Trophoblast cell (in vitro differentiated cells and primary cell): ENCODE measurements at regions not wholly inside any gene's neighbourhood (a gene's known extent, or its start where the extent isn't known, plus 50 kb on each side); places are given as distances from the start of the nearest gene placed in this dataset.
"Not testable (repeated sequence)": the region's sequence is repeated elsewhere in the genome, so short reads cannot be mapped to it uniquely, and the experiment has no call there.

Experiments
- DNase-seq, 2 donors: peaks; one replicate each; pipeline ENCODE4 v3.0.0-alpha.2; 2016
- H2AFZ ChIP-seq: 2 replicates; pipeline ENCODE4 v1.6.1; 2013; ENCODE audit warnings: low read length, moderate library complexity, mild to moderate bottlenecking; ENCODE audit not compliant: insufficient read depth, poor library complexity
- H2AK5ac ChIP-seq: 2 replicates; pipeline ENCODE4 v1.6.1; 2013; ENCODE audit warnings: mild to moderate bottlenecking, low read length
- H2BK120ac ChIP-seq: 2 replicates; pipeline ENCODE4 v1.6.1; 2013; ENCODE audit warnings: low read length, mild to moderate bottlenecking, moderate library complexity; ENCODE audit not compliant: insufficient read depth, poor library complexity
- H2BK12ac ChIP-seq: 2 replicates; pipeline ENCODE4 v1.6.1; 2013; ENCODE audit warnings: mild to moderate bottlenecking, low read length, moderate library complexity
- H2BK5ac ChIP-seq: 2 replicates; pipeline ENCODE4 v1.6.1; 2013; ENCODE audit warnings: low read length, low read depth, moderate library complexity, mild to moderate bottlenecking; ENCODE audit not compliant: poor library complexity
- H3K14ac ChIP-seq: 2 replicates; pipeline ENCODE4 v1.6.1; 2013; ENCODE audit warnings: mild to moderate bottlenecking, low read length
- H3K18ac ChIP-seq: 2 replicates; pipeline ENCODE4 v1.6.1; 2013; ENCODE audit warnings: mild to moderate bottlenecking, low read length
- H3K23ac ChIP-seq: 2 replicates; pipeline ENCODE4 v1.6.1; 2013; ENCODE audit warnings: low read length
- H3K27ac ChIP-seq: 2 replicates; pipeline ENCODE4 v1.5.1; 2013; ENCODE audit warnings: low read depth, mild to moderate bottlenecking, inconsistent platforms, low read length, moderate library complexity
- H3K27me3 ChIP-seq: 2 replicates; pipeline ENCODE4 v1.6.1; 2013; ENCODE audit warnings: inconsistent platforms, mild to moderate bottlenecking, low read length, moderate library complexity; ENCODE audit not compliant: insufficient read depth
- H3K36me3 ChIP-seq, 2 experiments: 1 replicate in 1 of 2; 2 replicates in 1 of 2; pipeline ENCODE4 v1.6.1; 2013; ENCODE audit warnings: low read length in 2 of 2, mild to moderate bottlenecking in 2 of 2, moderate library complexity in 1 of 2; ENCODE audit not compliant: insufficient read depth in 2 of 2, control insufficient read depth in 1 of 2
- H3K4ac ChIP-seq: 2 replicates; pipeline ENCODE4 v1.6.1; 2013; ENCODE audit warnings: low read depth, mild to moderate bottlenecking, low read length, moderate library complexity
- H3K4me1 ChIP-seq, 2 experiments: 1 replicate in 1 of 2; 2 replicates in 1 of 2; pipeline ENCODE4 v1.6.1; 2013; ENCODE audit warnings: low read length in 2 of 2, mild to moderate bottlenecking in 2 of 2, moderate library complexity in 1 of 2; ENCODE audit not compliant: insufficient read depth in 2 of 2, control insufficient read depth in 1 of 2
- H3K4me2 ChIP-seq: 2 replicates; pipeline ENCODE4 v1.6.1; 2013; ENCODE audit warnings: inconsistent platforms, mild to moderate bottlenecking, low read length, moderate library complexity
- H3K4me3 ChIP-seq: 2 replicates; pipeline ENCODE4 v1.5.1; 2013; ENCODE audit warnings: mild to moderate bottlenecking, low read depth, low read length, inconsistent platforms
- H3K79me1 ChIP-seq: one replicate; pipeline ENCODE4 v1.6.1; 2013; ENCODE audit warnings: low read length
- H3K79me2 ChIP-seq: 2 replicates; pipeline ENCODE4 v1.6.1; 2013; ENCODE audit warnings: low read length, mild to moderate bottlenecking; ENCODE audit not compliant: control insufficient read depth, insufficient read depth, poor library complexity
- H3K9ac ChIP-seq: 2 replicates; pipeline ENCODE4 v1.6.1; 2013; ENCODE audit warnings: mild to moderate bottlenecking, low read length
- H3K9me3 ChIP-seq: 2 replicates; pipeline ENCODE4 v1.6.1; 2013; ENCODE audit warnings: low read depth, mild to moderate bottlenecking, control low read depth, inconsistent platforms, low read length; ENCODE audit not compliant: insufficient read depth
- H4K12ac ChIP-seq: 2 replicates; pipeline ENCODE4 v1.6.1; 2013; ENCODE audit warnings: low read depth, mild to moderate bottlenecking, low read length, moderate library complexity
- H4K8ac ChIP-seq: 2 replicates; pipeline ENCODE4 v1.6.1; 2013; ENCODE audit warnings: low read depth, mild to moderate bottlenecking, low read length, moderate library complexity
- H4K91ac ChIP-seq: one replicate; pipeline ENCODE4 v1.6.1; 2013; ENCODE audit warnings: low read depth, mild to moderate bottlenecking, low read length, moderate library complexity
- WGBS: extraction: QIAGEN DNeasy Blood & Tissue Kit; methylation state at CpG from one replicate; pipeline ENCODE4 v1.1.7; 2013; ENCODE audit warnings: missing lambda C conversion rate; ENCODE audit not compliant: insufficient read length, insufficient coverage; ENCODE audit errors: extremely low coverage; 5-methylcytosine and 5-hydroxymethylcytosine counted together

- Histone ChIP-seq H3K14ac (no peak overlapping the region), H3K23ac (no peak overlapping the region), H3K4ac (no peak overlapping the region), H3K79me1 (no peaks in the 10 kb centered on the region), H2AK5ac (no peak overlapping the region), H3K4me2 (no peak overlapping the region), H3K27ac (no peak overlapping the region), H4K12ac (no peak overlapping the region), H2BK12ac (no peak overlapping the region), H3K9ac (no peak overlapping the region), H3K36me3 (no peaks in the 10 kb centered on the region), H2AFZ (no peak overlapping the region), H2BK5ac (no peak overlapping the region), H3K4me1 (no peaks in the 10 kb centered on the region), H4K91ac (no peak overlapping the region), H4K8ac (no peak overlapping the region), H3K4me3 (no peak overlapping the region), H3K9me3 (no peaks in the 10 kb centered on the region), H3K27me3 (no peaks in the 10 kb centered on the region), H3K18ac (no peak overlapping the region), H2BK120ac (no peak overlapping the region), H3K79me2 (no peaks in the 10 kb centered on the region)
- no CpG with 5 or more reads among the region's 1 CpG for WGBS
- DNase-seq = no peak
These were observed 112.4 kb downstream of the KBTBD2 start for GRCh38 chr7:32779167-32779566.

- H3K27ac ChIP-seq, H3K23ac ChIP-seq, DNase-seq, H2BK120ac ChIP-seq, H3K9ac ChIP-seq, H2AFZ ChIP-seq, H3K14ac ChIP-seq, H2AK5ac ChIP-seq, H3K79me2 ChIP-seq, H4K12ac ChIP-seq, H3K27me3 ChIP-seq, H3K18ac ChIP-seq, H3K4me1 ChIP-seq, H2BK12ac ChIP-seq, H3K9me3 ChIP-seq, H3K36me3 ChIP-seq, H4K91ac ChIP-seq, H3K79me1 ChIP-seq, H4K8ac ChIP-seq, H2BK5ac ChIP-seq, H3K4me3 ChIP-seq, H3K4me2 ChIP-seq, H3K4ac ChIP-seq: not testable (repeated sequence)
- no CpG with 5 or more reads among the region's 4 CpGs for WGBS
These were observed 114.4 kb downstream of the KBTBD2 start for GRCh38 chr7:32777041-32777666.

GRCh38 chr7:32776318-32776717, 115.2 kb downstream of the KBTBD2 start:
- not testable (repeated sequence) for H3K4me3 ChIP-seq, H3K4me1 ChIP-seq, H3K79me2 ChIP-seq, H2BK120ac ChIP-seq, H3K9me3 ChIP-seq, H3K4me2 ChIP-seq, H2BK5ac ChIP-seq, H3K27me3 ChIP-seq, H3K23ac ChIP-seq, H4K8ac ChIP-seq, H3K79me1 ChIP-seq, H3K27ac ChIP-seq, H2AFZ ChIP-seq, H3K9ac ChIP-seq, H4K12ac ChIP-seq, H3K36me3 ChIP-seq, H3K14ac ChIP-seq, H2BK12ac ChIP-seq, H3K18ac ChIP-seq, DNase-seq, H3K4ac ChIP-seq, H2AK5ac ChIP-seq, H4K91ac ChIP-seq
- WGBS = no CpG with 5 or more reads among the region's 3 CpGs

- H2BK120ac ChIP-seq, H3K4ac ChIP-seq, H4K91ac ChIP-seq, H2AFZ ChIP-seq, H3K14ac ChIP-seq, H3K18ac ChIP-seq, H2BK5ac ChIP-seq, H3K79me2 ChIP-seq, H2AK5ac ChIP-seq, H3K36me3 ChIP-seq, H3K4me1 ChIP-seq, H4K12ac ChIP-seq, H3K79me1 ChIP-seq, DNase-seq, H4K8ac ChIP-seq, H2BK12ac ChIP-seq, H3K4me3 ChIP-seq, H3K23ac ChIP-seq, H3K9me3 ChIP-seq, H3K9ac ChIP-seq, H3K4me2 ChIP-seq, H3K27me3 ChIP-seq, H3K27ac ChIP-seq: not testable (repeated sequence)
- WGBS = no CpG with 5 or more reads among the region's 4 CpGs
These were observed 115.8 kb downstream of the KBTBD2 start for GRCh38 chr7:32775809-32776208.
